NB4 (cell line): ENCODE measurements at regions not wholly inside any gene's neighbourhood (a gene's known extent, or its start where the extent isn't known, plus 50 kb on each side); places are given as distances from the start of the nearest gene placed in this dataset.

ENCODE experiments used
- DNase-seq: peaks from one replicate; pipeline ENCODE4 v3.0.0; 2010; ENCODE audit warnings: low read depth
- H3K4me3 ChIP-seq: one replicate; pipeline ENCODE4 v1.5.1; 2011; ENCODE audit warnings: mild to moderate bottlenecking, low read depth, low read length, moderate library complexity
- MYC ChIP-seq: IDR thresholded peaks from 2 replicates; pipeline ENCODE4 v1.6.1; 2011; ENCODE audit warnings: low read depth, low read length
- POLR2A ChIP-seq: IDR thresholded peaks from 2 replicates; pipeline ENCODE4 v1.6.1; 2011; ENCODE audit warnings: mild to moderate bottlenecking; ENCODE audit not compliant: insufficient read length; ENCODE audit errors: extremely low read depth
- TF ChIP-seq, protein P1 (sequence below): IDR thresholded peaks from 2 replicates; pipeline ENCODE4 v1.6.1; 2011; ENCODE audit warnings: low read depth, low read length
- TF ChIP-seq, protein P2 (sequence below): IDR thresholded peaks from one replicate; pipeline ENCODE4 v1.5.1; 2012; ENCODE audit warnings: low read depth, low read length

DNA sequence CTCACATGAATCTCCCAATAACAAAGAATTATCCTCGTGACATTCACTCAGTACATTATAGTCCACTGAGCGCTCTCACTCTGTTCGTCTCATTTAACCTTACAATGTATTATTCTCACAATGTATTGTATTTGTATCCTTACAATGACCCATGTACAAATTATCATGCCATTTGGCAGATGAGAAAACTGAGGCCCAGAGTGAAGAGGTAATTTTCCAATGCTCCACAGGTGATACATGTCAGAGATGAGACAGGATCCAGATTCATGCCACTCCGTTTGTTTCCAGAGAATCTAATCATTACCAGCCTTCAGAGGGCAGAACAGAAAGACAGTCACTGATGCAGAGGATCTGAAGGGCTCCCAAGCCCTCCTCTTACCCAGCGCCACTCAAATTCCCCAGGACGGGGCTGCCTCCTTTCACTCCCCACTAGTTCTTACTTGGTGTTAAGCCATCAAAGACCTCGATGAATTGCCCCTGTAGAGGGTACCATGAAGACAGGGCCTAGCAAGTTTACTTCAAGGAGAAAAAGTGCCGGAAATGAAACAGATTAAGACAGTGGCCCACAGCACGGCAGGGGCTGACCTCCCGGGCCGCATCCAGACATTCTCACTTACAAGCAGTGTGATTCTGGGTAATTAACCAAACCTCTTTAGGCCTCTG lies 98.4 kb upstream of the MBOAT2 start:
- no peak for DNase-seq
- no peak for TF ChIP-seq POLR2A
- TF ChIP-seq, protein P1, sequence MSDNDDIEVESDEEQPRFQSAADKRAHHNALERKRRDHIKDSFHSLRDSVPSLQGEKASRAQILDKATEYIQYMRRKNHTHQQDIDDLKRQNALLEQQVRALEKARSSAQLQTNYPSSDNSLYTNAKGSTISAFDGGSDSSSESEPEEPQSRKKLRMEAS = no peak
- H3K4me3 ChIP-seq = no peak overlapping the region

DNA sequence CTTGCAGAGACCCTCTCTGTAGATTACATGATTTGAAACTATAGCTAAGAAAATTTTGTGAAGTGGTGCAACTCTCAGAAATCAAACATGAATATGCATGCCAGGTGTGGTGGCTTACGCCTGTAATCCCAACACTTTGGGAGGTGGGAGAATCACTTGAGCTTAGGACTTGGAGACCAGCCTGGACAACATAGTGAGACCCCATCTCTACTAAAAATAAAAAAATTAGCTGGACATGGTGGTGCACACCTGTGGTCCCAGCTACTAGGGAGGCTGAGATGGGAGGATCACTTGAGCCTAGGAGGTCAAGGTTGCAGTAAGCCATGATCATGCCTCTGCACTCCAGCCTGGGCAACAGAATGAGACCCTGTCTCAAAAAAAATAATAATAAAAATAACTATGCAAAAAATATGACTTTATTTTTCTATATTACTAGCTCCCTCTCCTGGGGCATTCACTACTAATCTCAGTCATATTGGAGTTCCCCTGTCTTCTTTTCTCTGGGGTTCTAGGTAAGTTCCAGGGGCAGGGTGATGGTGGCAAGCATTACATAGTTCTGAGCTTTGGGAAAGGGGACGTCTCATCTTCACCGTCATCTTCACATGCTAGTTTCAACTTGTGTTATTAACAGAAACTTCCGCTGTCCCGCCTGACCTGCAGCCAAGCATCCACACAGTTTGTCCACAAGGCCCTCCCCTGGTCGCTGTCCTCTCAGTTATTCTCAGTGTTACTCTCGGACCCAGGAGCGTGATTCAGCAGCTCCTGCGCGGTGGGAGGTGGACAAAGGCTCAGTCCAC lies 96.8 kb upstream of the MBOAT2 start:
- TF ChIP-seq POLR2A = no peak
- TF ChIP-seq, protein P1 = no peak
- TF ChIP-seq MYC = no peak
- TF ChIP-seq, protein P2, sequence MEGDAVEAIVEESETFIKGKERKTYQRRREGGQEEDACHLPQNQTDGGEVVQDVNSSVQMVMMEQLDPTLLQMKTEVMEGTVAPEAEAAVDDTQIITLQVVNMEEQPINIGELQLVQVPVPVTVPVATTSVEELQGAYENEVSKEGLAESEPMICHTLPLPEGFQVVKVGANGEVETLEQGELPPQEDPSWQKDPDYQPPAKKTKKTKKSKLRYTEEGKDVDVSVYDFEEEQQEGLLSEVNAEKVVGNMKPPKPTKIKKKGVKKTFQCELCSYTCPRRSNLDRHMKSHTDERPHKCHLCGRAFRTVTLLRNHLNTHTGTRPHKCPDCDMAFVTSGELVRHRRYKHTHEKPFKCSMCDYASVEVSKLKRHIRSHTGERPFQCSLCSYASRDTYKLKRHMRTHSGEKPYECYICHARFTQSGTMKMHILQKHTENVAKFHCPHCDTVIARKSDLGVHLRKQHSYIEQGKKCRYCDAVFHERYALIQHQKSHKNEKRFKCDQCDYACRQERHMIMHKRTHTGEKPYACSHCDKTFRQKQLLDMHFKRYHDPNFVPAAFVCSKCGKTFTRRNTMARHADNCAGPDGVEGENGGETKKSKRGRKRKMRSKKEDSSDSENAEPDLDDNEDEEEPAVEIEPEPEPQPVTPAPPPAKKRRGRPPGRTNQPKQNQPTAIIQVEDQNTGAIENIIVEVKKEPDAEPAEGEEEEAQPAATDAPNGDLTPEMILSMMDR = no peak
- no peak overlapping the region for H3K4me3 ChIP-seq
- DNase-seq = no peak

DNA sequence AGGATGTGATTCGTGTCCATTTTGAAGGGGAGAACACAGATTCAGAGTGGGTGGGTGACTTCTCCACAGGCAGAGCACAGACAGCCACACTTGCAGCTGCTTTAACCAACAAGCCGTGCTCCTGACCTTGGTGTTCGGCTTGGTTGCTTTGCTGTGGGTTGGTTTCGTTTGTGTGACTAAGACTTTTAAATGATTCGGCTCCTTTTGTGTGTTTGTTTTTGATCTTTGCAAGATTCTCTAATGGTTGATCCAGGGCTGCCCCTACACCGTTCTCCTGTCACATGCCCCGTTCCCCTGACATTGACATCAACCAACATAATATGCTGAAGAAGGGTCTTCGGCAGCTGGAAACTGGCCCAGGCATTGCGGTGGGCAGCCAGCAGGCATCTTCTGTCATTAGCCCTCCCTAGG lies 95.9 kb upstream of the MBOAT2 start:
- no peak overlapping the region for H3K4me3 ChIP-seq
- TF ChIP-seq POLR2A (no peak), MYC (no peak)
- TF ChIP-seq, protein P2 = no peak
- TF ChIP-seq, protein P1 = no peak
- DNase-seq = no peak

DNA sequence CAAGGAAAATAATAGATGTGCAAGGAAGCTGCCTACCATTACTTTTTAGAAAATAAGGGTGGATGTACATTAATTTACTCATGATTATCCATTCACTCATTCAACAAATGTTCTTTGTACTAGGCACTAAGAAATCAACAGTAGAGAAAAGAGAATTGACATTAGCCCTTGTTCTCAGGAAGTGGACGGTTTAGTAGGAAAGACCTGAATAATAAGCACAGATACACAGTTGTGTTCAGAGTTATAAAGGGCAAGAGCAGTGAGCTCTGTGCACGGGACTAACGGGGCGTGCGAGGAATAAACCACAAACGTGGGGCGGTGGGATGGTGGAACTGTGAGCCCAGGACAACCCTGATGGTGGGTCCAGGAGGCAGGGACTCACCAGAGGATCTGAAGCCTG lies 94.4 kb upstream of the MBOAT2 start:
- no peak for DNase-seq
- H3K4me3 ChIP-seq = no peak overlapping the region
- TF ChIP-seq, protein P2 = no peak
- TF ChIP-seq, protein P1 = no peak
- no peak for TF ChIP-seq MYC
- no peak for TF ChIP-seq POLR2A

DNA sequence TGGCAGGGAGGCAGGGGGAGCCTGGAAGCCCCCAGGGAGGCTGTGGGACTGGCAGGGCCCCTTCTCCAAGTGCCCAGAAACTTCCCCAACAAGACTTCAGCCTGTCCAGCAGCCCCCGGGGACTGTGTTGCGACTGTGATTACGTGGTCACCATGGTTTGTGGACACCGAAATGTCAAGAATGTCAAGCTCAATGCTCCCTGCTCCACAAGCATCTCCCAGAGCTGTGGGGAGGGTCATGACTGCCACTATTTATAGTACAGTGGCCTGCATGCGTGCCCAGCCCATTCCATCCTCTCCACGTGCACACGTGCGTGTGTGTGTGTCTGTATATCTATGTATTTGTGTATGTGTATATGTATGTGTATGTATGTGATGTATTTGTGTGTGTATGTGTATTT lies 93.8 kb upstream of the MBOAT2 start:
- TF ChIP-seq, protein P2 = no peak
- no peak for TF ChIP-seq MYC
- TF ChIP-seq, protein P1 = no peak
- TF ChIP-seq POLR2A = no peak

DNA sequence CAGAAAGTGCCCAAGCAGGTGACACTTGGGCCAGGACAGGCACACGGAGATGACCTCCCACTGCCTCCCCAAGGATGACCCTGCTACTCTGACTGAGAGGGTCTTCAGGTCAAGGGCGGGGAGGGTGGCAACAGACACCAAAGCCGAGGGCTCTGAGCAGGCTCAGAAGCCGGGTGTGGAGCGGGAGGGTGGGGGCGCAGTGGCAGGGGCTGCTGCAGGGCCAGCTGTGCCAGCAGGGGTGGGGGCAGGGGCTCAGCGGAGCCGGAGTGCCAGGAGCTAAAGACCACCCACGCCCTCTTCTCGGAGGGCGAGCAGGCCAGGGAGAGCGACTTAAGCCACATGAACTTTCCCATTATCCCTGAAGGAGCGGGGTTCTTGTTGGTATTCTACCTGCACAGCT lies 93.3 kb upstream of the MBOAT2 start:
- no peak overlapping the region for H3K4me3 ChIP-seq
- TF ChIP-seq, protein P2 = no peak
- TF ChIP-seq, protein P1 = no peak
- no peak for TF ChIP-seq POLR2A
- TF ChIP-seq MYC = no peak
- DNase-seq = no peak

More for the DNA sequence above, 93.8 kb upstream of the MBOAT2 start:
- DNase-seq = peak; percentile 20
- no peak overlapping the region for H3K4me3 ChIP-seq
